ENCODE measurements at regions not wholly inside any gene's neighbourhood (a gene's known extent, or its start where the extent isn't known, plus 50 kb on each side); places are given as distances from the start of the nearest gene placed in this dataset.
"Not testable (repeated sequence)": the region's sequence is repeated elsewhere in the genome, so short reads cannot be mapped to it uniquely, and the experiment has no call there.

DNA sequence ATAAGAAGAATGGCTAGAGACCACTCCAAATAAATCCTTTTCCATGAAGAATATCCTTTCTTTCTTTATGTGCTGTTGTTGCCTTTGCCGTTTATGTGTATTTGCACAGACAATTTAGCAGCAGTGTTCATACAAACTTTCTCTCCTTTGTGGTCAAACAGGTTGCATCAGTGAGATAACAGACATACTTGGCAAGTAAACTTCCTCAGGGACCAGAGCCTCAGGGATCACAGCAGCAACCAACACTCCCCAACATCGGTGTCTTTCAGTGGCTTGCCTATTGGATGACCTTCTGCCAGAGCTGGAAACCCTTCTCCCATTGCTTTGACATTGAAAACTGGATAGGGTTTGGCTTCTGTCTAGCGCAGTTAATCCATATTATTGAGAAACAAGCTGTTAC, 252.2 kb downstream of the BTG1 start:
- DNase-seq (ENCODE audit: low read depth in 1 of 2, low spot score in 1 of 2), result no peak

DNA sequence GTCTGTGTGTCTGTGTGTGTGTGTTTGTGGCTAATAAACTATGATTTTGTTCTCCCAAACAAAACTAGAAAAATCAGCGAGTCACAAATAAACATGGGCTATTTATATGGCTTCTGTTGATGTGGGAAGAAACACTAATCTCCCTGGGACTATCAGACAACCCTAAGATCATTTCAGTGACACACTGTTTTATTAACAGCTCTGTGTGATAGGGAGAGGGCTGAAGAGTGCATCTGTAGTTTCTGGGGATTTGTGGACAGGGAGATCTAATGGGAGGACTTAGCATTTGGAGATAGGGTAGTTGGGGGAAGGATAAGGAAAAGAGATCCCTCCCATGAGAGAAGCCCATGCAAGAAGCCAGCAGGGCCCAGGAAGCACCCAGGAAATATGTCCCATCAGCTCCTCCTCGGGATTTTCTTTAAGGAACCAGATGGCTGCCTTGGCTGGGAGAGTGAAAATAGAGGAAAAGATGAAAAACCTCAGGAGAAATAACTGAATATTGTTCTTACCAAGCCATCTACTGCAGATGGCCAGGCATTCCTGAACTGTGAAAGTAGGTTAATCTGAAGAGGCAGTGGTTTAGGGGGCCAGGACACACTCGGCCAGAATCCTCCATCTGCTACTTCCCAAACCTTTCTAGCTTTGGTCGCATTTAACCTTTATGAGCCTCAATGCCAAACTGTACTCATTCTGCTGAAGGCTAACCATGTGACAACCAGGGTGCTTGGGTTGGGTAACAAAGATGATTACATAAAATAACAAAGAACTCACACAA, 253.4 kb downstream of the BTG1 start:
- DNase-seq (ENCODE audit: low read depth in 1 of 2, low spot score in 1 of 2), result no peak

DNA sequence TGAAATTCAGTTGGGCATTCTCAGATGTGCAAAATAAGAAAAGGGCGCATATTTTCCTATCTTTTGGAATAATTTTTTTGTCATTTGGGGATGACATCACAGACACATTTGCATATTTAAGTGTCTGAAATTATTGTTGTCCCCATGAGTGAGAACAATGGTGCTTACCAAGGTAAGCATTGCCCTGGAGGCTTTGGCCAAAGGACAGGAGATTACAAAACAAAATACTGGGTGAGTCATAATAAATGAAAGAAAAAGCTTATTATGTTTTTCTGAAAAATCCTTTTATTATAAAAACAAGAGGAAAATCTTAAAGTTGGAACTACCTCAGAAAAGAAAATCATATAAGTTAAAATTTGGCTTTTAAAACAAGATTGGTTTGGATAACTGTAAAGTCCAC, 254.9 kb downstream of the BTG1 start:
- DNase-seq (ENCODE audit: low read depth in 1 of 2, low spot score in 1 of 2), result no peak

DNA sequence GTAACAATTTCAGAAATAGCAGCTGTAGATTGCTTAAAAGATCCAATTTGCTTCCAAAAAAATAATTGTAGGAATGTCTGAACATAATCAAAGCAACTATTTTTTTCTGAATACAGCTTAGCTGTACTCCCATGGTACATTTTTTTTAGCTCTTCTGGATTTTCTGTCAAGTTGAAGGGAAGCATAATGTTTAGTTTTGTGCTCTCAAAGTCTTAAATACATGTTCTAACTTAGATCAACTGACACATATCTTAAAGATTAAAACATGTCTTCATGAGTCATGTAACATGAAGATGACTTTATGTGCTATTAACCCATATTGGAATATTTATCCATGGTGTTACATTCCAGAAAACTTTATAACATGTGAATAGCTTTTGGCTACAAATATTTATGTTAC, 255.7 kb downstream of the BTG1 start:
- DNase-seq (ENCODE audit: low read depth in 1 of 2, low spot score in 1 of 2), result no peak

DNA sequence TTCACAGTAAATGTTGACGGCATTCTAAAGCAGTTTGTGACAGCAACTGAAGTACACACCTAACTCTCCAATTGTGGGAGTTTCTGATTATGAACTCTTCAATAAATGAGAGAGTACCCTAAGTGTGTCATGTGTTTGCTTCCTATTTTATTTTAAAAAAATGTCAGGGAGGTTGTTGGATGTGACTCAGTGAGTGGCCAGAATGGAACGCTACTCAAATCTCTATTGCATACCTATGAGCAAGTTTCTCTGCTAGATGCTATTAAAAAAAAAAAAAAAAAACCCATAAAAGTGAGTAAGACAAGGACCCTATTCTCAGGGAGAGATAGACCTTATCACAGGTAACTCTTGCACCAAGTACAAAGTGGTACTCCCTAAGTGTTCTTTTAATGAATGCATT, 256.6 kb downstream of the BTG1 start:
- DNase-seq (ENCODE audit: low read depth in 1 of 2, low spot score in 1 of 2), result no peak

DNA sequence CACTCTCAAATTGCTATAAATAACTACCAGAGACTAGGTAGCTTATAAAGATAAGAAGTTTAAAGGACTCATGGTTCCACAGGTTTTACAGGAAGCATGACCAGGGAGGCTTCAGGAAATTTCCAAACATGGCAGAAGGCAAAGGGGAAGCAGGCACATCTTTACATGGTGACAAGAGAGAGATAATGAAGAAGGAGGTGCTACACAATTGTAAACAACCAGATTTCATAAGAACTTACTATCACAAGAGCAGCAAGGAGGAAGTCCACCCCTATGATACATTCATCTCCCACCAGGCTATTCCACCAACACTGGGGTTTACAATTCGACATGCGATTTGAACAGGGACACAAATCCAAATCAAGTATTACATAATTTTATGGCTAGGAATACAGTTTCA, 257.7 kb downstream of the BTG1 start:
- DNase-seq (ENCODE audit: low read depth in 1 of 2, low spot score in 1 of 2), result no peak

DNA sequence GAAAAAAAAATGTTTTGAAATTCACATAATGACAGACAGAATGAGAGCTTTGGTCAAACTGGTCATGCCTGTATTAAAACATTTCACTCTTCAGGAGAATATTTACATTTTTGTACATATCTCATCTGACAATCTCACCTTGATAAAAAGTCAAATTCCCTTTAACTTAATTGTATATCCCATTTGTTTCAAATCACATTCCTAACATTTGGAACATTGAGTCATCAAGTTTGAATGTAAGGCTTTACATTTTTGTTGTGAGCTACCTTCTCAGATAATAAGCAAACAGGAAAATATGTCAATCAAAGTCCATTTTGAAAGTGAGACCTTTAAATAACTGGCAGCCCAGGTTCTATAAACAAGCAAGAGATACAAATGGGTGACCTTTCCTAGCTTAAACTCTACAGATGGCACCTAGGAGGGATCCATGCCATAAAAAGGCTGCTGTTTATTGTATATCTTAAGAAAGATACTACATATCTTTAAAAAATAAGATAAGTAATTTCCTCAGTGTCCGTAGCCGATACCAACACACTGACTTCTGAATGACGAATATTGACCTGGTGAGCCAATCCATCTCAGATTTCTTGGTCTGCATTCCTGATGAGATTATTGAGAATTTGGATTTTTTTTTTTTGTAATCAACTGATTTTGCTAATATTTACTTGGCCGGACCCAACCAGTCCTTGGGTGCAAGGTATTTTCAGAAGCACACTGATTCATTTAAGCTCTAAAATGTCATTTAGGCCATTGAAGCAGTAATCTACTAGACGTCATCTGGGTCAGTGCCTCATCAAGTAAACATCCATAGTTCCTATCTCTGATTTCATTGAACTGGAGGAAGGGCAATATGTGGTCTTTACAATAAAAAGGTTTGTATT, 259.6 kb downstream of the BTG1 start:
- DNase-seq (ENCODE audit: low read depth in 1 of 2, low spot score in 1 of 2), result no peak

DNA sequence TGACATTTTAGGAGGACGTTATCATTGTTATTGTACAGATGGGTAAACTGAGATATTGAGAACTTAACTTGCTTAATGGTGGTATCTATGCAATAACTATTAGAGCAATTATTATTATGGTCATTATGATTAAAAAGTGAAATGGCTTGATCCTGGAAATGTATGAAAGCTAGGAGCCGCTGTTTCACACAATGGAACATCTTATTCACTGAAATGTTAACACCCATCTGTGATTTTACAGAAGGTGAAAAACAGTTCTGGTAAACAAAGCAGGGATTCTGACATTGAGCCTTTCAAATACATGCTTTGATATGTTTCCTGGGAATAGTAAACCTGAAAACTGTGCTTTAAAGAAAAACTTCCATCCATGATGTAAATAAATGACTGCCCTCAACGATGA, 261.4 kb downstream of the BTG1 start:
- no peak for DNase-seq (ENCODE audit: low read depth in 1 of 2, low spot score in 1 of 2)

DNA sequence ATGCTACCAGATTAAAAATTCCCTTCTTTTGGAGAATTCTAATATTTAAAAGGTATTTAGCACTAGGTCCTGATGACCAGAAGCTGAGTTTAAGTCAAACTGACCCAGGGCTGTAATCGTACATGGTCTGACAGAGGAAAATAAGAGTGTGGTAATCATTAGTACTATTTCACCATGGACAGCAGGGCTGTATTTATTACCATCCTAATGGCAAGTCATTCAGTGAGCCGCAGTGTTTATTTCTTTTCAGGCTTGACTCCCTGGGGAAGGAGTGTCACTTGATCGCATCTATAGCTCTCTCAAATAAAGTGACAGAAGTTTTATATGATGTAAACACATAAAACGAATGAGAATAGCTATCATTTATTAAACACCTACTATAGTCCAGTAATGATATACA, 261.8 kb downstream of the BTG1 start:
- no peak for DNase-seq (ENCODE audit: low read depth in 1 of 2, low spot score in 1 of 2)

DNA sequence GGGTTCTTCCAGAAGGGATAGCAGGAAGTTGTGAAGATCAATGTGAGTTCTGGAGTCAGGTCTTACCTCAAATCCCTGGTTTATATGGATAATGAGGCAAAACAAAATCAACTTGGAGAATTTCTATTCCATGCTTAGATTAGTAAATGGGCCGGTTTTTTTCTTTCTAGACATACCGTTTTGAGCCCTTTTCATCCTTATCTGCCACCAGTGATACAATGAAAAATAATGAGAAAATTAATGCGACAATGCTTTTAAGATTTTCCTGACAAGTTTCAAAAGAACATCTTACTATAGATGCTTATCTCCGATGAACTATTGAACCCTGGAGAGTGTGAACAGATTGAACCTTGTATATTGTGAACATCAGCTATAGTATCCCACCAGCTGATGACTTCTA, 262.7 kb downstream of the BTG1 start:
- no peak for DNase-seq (ENCODE audit: low read depth in 1 of 2, low spot score in 1 of 2)

DNA sequence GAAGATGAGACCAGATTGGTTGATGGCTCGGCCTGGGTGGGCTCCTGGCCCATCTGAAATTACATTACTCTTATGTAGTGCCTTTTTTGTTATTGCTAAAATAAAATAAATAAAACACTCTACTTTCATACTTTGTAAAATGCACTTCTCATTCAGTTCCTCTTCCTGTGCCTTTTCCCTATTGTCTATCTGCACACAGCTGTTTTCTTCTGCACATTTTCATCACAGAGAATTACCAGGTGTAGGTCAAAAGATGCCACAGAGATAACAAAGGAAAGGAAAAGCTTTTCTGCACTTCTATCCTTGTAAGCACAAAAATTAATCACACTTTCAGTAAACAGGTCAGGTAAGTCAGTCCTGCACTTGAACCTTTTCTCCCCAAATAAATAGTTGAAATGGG, 265.1 kb downstream of the BTG1 start:
- DNase-seq (ENCODE audit: low read depth in 1 of 2, low spot score in 1 of 2), result no peak

DNA sequence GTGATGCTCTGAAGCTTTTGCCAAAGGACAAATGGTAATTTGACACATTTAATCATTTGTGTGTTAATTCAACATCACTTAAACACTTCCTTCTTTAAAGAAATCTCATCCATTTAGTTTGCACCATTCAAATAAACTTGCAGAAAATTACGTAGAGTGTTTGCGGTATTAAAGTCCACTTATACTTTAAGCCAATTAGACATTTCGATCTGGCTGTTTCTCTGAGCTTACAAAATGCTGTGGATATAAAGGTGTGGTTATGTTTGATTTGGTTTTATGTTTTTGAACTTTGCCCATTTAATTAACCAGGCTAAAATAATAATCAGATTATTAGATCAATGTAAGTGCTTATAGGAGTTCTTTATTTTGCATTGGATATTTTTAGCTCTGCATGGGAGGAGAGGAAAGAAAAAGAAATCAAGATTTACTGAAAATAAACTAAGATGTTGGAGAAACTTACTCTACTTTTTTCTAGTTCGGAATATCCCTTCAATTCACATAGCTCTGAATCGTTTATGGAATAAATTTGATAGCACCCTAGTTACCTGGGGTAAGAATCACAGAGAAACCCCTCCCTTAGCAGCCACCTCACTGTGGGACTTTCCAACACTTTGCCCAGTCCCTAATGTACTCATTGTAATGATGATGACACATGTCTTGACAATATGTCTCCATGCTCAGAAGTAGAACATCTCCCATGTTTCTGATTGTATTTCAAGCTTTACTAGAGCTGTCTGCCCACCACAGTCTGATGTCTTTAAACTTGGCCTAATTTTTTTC, 268.0 kb downstream of the BTG1 start:
- peak in 1 of 2 donors; percentile 21 for DNase-seq (ENCODE audit: low read depth in 1 of 2, low spot score in 1 of 2)

DNA sequence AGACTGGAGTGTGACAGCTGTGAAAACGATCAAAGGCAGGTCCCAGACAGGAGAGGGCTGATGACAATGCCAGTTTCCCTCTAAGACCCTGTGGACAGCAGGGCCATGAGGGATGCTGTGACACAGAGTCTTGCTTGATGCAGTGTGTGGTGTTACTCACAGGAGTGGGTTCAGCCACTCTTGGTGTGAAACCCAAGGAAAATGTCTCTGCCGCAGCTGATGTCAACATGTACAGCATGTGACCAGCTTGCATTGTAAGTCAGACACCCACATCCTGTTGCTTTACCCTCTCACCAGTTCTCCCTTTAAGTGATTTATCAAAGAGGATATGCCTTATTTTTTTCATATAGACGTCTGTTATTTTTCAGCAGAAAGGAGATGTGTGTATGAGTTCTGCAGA, 268.6 kb downstream of the BTG1 start:
- peak; percentile 62 to 74 for DNase-seq (ENCODE audit: low read depth in 1 of 2, low spot score in 1 of 2)

DNA sequence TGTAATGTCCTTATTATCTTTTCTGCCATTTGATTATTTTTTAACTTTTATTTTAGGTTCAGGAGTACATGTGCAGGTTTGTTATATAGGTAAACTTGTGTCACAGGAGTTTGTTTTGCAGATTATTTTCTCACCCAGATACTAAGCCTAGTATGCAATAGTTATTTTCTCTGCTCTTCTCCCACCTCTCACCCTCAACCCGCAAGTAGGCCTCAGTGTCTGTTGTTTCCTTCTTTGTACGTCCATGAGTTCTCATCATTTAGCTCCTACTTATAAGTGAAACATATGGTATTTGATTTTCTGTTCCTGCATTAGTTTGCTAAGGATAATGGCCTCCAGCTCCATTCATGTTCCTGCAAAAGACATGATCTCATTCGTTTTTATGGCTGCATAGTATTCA, 270.0 kb downstream of the BTG1 start:
- DNase-seq (ENCODE audit: low read depth in 1 of 2, low spot score in 1 of 2), result not testable (repeated sequence)

DNA sequence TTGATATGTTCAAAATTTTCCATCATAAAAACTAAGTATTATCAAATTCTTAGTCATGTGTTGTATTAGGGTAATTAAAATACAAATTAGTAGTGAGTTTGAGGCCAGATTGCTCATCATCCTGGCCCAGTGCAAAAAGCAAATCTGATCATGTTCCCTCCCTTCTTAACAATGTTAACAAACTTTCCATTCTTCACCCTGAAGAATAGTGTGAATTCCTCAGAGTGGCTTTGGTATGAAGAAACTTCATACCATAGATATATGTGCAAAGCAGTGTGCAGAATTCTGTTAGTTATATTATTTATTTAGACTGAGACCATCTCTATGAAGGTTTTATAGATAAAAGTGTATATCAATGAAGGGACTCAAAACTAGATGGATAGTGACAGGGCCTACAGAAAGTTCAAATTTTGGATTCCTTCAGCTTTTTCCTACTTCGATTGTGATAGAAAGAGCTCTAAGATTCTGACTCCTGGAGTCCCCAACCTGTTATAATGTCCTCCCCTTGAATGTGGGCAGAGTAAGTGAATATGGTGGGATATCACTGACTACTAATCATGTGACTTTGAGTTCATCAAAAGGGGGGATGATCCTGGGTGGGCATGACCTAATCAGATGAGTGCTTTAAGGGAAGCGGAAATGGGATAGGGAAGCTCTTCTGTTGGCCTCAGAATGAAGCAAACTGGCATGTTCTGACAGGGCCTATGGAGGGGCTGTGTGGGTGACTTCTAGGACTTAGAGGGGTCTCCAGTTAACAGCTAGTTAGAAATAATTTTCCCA, 271.4 kb downstream of the BTG1 start:
- no peak for DNase-seq (ENCODE audit: low read depth in 1 of 2, low spot score in 1 of 2)

DNA sequence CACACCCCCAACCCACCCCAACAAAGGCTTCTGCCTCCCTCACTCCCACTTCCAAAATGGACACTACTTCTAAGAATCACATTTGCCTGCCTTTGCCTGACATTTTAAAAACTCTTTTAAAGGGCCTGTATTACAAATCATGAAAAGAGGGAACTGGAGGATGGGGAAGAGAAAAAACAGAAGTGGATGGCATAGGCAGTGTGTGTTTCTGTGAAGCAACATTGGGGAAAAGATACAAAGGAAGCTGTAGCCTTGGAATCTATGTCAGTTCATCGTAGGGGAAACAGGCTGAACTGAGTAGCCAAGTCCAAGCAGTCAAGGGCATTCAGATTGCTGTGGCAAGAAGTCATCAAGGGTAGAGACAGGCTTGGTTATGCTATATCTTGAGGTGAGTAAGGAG, 273.9 kb downstream of the BTG1 start:
- no peak for DNase-seq (ENCODE audit: low read depth in 1 of 2, low spot score in 1 of 2)

DNA sequence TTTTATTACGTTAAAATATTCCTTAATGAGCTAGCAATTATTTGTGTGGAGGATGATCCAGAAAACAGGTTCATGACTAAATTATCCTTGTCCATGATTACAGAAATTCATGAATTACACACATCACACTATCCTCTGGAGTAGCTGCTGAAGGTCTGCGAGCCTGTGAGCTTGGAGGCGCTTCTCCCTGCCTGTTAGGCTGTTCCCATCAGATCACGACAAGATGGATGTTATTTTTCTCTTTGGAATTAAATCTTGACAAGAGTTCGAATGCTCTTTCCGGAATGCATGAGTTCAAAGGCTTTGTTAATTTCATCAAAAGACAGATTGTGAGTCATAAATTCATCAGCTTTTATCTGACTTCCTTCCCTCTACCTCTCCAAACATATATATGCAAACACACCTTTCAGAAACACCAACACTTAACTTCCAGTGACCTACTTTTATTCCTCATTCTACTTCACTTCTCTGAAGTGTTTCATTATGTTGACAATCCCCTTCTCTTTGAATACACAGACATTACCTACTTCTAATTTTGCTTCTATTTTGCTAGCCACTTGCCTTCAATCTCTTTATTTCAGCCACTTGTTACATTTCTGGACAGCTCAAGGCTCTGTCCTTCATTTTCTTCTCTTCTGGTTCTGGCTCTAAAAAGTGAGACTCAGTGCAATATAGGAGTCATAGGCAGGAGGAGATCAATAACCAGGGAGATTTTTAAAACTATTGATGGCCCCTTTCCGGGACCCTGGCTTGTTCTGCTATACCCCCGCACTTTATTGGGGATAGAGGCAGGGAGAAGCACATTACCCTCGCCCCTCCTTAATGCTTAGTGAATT, 274.6 kb downstream of the BTG1 start:
- no peak for DNase-seq (ENCODE audit: low read depth in 1 of 2, low spot score in 1 of 2)

DNA sequence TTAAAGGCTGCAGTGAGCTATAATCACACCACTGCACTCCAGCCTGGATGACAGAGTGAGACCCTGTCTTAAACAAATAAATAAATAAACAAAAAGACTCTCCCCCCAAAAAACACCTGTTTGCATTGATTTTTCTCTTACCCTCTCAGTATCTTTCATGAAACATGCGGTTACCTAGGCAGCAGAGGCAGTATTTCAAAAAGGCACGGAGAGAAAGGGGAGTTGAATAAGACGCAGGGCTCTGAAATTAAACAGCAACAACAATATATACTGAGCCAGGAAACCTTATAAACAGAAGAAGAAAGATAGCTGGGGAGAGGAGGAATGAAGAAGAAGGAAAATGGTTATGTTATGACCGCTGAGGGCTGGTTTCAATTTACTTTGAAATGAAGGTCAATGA, 277.6 kb downstream of the BTG1 start:
- no peak for DNase-seq (ENCODE audit: low read depth in 1 of 2, low spot score in 1 of 2)

DNA sequence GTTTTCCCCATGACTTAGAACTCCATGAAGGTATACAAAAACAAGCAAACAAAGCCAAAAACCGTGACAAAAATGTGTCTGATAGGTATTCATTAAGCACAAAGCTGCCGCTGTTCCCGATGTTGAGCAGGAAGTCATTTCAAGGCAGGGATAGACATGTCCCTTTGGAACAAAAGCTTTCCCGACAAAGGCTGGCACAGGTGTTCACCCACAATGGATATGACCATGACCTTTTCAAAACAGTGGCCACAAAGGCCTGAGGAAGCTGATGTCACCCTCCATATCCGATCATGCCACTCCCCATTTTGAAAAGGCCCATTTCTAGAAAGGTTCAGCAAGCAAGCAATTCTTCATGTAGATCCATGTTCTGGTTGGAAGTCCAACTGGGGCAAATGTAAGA, 279.1 kb downstream of the BTG1 start:
- no peak for DNase-seq (ENCODE audit: low read depth in 1 of 2, low spot score in 1 of 2)

DNA sequence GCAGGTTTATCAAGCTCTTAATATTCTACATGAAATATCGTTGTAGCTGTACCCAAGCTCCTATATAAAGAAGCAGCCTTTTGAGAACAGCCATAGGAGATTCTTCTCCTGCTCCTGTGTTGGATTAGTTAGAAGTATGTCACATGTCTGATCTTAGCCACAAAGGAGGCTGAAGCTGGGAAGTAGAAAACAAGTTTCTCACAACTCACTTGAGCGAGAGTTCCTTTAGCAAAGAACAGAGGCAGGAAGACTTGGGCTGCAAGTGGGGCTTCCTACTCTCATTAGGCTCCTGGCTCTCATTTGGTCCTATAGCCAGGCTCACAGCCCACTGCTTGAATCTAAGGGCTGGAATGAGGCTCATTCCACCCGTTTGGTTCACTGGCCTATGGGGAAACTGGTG, 281.9 kb downstream of the BTG1 start:
- DNase-seq (ENCODE audit: low read depth in 1 of 2, low spot score in 1 of 2), result no peak
